GM23248 (cell line): ENCODE measurements at regions not wholly inside any gene's neighbourhood (a gene's known extent, or its start where the extent isn't known, plus 50 kb on each side); places are given as distances from the start of the nearest gene placed in this dataset.

Source experiments
- EZH2 ChIP-seq: fragments of 200-600 bp; sonication (generic); IDR thresholded peaks from 2 replicates; pipeline ENCODE4 v1.6.1; 2018; ENCODE audit warnings: antibody characterized with exemption, mild to moderate bottlenecking; ENCODE audit not compliant: insufficient read depth, poor library complexity, severe bottlenecking
- EZH2phosphoT487 ChIP-seq: fragments of 200-600 bp; sonication (generic); IDR thresholded peaks from 2 replicates; pipeline ENCODE4 v1.6.1; 2018; ENCODE audit warnings: antibody characterized with exemption, moderate library complexity, mild to moderate bottlenecking, low read depth; ENCODE audit not compliant: insufficient read depth

DNA sequence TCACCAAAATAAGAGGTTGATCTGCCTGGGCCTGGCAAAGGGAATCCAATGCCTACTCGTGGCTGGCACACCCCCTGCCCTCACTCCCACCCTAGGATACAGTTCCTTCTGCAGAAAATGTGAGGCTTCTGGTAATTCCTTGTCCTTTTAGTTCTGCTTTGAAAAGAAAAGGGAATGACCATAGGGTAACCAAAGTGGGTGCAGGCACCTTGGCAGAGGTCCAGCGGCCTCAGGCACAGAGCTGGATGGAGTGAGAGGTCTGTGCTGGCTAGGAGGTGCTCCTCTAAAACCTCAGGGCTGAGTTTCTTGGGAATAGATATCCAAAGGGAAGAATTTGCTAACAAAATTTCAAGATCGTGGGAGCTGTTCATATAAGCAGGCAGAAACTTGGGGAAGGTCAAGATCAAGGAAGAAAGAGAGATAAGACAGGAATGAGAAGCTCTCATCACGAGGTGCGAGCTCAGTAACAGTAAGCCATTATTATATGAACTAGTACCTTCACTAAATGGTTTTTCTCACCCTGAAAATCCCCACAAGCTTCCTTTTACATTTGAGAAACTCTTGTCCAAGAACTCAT, 293.1 kb upstream of the LYPLAL1 start:
- TF ChIP-seq EZH2 (no peak), EZH2phosphoT487 (no peak)
